ENCODE measurements at regions not wholly inside any gene's neighbourhood (a gene's known extent, or its start where the extent isn't known, plus 50 kb on each side); places are given as distances from the start of the nearest gene placed in this dataset.

DNA sequence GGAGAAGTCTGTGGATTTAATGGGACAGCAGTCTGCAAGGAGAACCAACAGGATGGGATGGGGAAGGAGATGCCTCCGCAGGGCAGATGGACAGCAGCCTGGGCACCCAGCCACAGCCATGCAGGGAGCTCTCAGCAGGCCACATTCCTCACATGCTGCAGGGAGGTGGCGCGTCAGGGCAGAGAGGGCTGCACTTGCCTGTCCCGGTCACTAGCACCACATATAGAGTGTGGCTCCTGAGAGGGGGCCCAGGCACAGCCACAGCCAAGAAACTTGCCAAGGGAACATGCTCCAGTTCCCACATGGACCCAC, 86.8 kb upstream of the ZMIZ1 start:
- WGBS, 3 donors = 87 to 88% (median 88%) methylated on average over 4 of the region's 4 CpGs
- Histone ChIP-seq H3K27ac (no peak overlapping the region), H3K36me3 (no peaks in the 10 kb centered on the region), H3K9me3 (no peaks in the 10 kb centered on the region), H3K27me3 (no peaks in the 10 kb centered on the region), H3K4me1 (ENCODE audit: insufficient read depth) (peaks cover 11% of the 10 kb centered on the region), H3K4me3 (no peak overlapping the region)
- intact Hi-C loops (cut with DNase I) = no loop called here
- no peak for DNase-seq
- TF ChIP-seq EP300 (IDR thresholded peaks at IDR 0.05) (no peak), POLR2A (IDR thresholded peaks at IDR 0.05) (no peak)
- TF ChIP-seq, protein P1, sequence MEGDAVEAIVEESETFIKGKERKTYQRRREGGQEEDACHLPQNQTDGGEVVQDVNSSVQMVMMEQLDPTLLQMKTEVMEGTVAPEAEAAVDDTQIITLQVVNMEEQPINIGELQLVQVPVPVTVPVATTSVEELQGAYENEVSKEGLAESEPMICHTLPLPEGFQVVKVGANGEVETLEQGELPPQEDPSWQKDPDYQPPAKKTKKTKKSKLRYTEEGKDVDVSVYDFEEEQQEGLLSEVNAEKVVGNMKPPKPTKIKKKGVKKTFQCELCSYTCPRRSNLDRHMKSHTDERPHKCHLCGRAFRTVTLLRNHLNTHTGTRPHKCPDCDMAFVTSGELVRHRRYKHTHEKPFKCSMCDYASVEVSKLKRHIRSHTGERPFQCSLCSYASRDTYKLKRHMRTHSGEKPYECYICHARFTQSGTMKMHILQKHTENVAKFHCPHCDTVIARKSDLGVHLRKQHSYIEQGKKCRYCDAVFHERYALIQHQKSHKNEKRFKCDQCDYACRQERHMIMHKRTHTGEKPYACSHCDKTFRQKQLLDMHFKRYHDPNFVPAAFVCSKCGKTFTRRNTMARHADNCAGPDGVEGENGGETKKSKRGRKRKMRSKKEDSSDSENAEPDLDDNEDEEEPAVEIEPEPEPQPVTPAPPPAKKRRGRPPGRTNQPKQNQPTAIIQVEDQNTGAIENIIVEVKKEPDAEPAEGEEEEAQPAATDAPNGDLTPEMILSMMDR (IDR thresholded peaks at IDR 0.05) = no peak

DNA sequence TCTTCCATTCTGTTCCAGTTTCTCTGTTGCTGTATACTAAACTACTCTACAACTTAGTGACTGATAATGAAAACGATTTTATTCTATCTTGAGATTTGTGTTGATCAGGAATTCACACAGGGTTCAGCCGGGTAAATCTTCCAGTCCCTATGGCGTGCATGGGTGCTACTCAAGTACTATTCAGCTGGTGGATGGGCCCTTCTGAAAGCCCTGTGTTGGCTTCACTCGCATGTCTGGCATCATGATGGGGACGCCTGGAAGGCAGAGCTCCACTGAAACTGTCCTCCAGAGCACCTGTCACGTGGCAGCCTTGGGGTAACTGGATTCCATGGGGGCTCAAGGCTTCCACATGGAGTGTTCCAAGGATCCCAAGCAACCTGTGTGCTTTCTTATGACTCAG, 86.0 kb upstream of the ZMIZ1 start:
- intact Hi-C loops (cut with DNase I) = no loop called here
- no peak for DNase-seq
- WGBS, 3 donors = 89% methylated on average over 6 of the region's 6 CpGs
- no peaks in the 10 kb centered on the region for H3K9me3 ChIP-seq
- H3K4me3 ChIP-seq = no peak overlapping the region
- TF ChIP-seq, protein P1 (IDR thresholded peaks at IDR 0.05) = no peak
- TF ChIP-seq EP300 (IDR thresholded peaks at IDR 0.05) (no peak), POLR2A (IDR thresholded peaks at IDR 0.05) (no peak)
- H3K27ac ChIP-seq = no peak overlapping the region
- no peaks in the 10 kb centered on the region for H3K27me3 ChIP-seq
- H3K4me1 ChIP-seq (ENCODE audit: insufficient read depth) = peaks cover 4% of the 10 kb centered on the region
- no peaks in the 10 kb centered on the region for H3K36me3 ChIP-seq

DNA sequence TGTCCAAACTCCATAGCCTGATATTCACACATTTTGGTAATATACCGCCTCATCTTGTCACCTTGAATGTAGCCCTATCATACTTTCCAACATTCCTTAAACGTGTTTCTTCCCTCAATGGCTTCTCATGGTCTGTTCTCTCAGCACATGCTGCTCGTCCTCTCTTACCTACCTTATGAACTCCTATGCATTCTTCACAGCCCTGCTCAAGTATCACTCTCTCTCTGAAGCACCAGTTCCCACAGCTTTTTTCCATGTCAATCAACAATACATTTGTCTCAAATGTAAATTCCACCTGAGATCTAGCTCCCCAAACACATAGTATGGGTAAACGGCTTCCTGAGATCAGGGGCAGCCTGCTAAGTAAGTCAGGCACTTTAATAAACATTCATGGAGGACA, 85.2 kb upstream of the ZMIZ1 start:
- intact Hi-C loops (cut with DNase I) = no loop called here

DNA sequence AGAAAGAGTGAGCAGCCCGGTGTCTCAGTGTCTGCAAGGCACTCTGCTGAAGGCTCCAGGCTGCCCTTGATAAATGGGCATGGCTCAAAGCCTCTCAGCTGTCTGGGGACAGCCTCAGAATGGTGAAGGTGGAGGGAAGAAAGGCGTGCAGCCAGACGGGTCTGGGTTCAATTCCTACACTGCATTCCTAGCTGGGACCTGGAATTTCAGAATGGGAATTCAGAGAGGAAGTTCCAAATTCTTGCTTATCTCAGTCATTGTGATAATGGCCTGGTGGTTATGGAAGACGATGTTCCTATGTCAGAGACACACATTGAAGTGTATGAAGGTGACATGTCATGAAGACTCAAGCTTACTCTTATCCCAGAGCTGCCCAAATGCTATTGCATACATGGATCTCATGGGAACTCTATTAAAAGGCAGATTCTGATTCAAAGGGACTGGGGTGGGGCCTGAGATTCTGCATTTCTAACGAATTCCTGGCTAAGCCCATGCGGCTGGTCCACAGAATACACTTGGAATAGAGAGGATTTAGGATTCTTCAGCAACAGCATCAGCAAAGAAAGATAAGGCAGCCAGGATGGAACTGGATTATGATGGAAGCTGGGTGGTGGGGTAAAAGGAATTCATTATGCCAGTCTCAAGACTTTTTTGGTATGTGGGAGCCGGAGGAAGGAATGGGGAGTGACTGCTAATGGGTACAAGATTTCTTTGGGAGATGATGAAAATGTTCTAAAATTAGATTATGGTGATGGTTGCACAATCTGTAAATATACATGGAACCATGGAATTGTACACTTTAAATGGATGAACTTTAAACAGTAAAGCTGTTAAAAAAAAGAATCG, 82.6 kb upstream of the ZMIZ1 start:
- intact Hi-C loops (cut with DNase I) = no loop called here

More for the DNA sequence above, 85.2 kb upstream of the ZMIZ1 start:
- TF ChIP-seq, protein P1 (IDR thresholded peaks at IDR 0.05) = no peak
- no peak for TF ChIP-seq EP300 (IDR thresholded peaks at IDR 0.05)
- TF ChIP-seq POLR2A (IDR thresholded peaks at IDR 0.05) = no peak
- no peaks in the 10 kb centered on the region for H3K4me1 ChIP-seq (ENCODE audit: insufficient read depth)
- no peaks in the 10 kb centered on the region for H3K36me3 ChIP-seq
- H3K9me3 ChIP-seq = no peaks in the 10 kb centered on the region
- no peak overlapping the region for H3K27ac ChIP-seq
- no peaks in the 10 kb centered on the region for H3K27me3 ChIP-seq
- DNase-seq = no peak
- no peak overlapping the region for H3K4me3 ChIP-seq
- WGBS, 3 donors = 77 to 85% (median 85%) methylated on average over 4 of the region's 4 CpGs

More for the DNA sequence above, 82.6 kb upstream of the ZMIZ1 start:
- Histone ChIP-seq H3K27me3 (no peaks in the 10 kb centered on the region), H3K27ac (no peak overlapping the region), H3K4me1 (ENCODE audit: insufficient read depth) (no peaks in the 10 kb centered on the region), H3K36me3 (no peaks in the 10 kb centered on the region), H3K4me3 (no peak overlapping the region), H3K9me3 (no peaks in the 10 kb centered on the region)
- DNase-seq = no peak
- 66 to 79% (median 79%) methylated on average over 8 of the region's 8 CpGs for WGBS, 3 donors
- TF ChIP-seq POLR2A (IDR thresholded peaks at IDR 0.05) = no peak
- no peak for TF ChIP-seq EP300 (IDR thresholded peaks at IDR 0.05)
- TF ChIP-seq, protein P1 (IDR thresholded peaks at IDR 0.05) = no peak
